ENCODE measurements at regions not wholly inside any gene's neighbourhood (a gene's known extent, or its start where the extent isn't known, plus 50 kb on each side); places are given as distances from the start of the nearest gene placed in this dataset.

GRCh38 chr1:30417701-30418046 lies 305.7 kb downstream of the MATN1 start:
- DNase-seq (ENCODE audit: low spot score in 2 of 2) = peak in 1 of 2 donors; percentile 47
- TF ChIP-seq, protein P1, sequence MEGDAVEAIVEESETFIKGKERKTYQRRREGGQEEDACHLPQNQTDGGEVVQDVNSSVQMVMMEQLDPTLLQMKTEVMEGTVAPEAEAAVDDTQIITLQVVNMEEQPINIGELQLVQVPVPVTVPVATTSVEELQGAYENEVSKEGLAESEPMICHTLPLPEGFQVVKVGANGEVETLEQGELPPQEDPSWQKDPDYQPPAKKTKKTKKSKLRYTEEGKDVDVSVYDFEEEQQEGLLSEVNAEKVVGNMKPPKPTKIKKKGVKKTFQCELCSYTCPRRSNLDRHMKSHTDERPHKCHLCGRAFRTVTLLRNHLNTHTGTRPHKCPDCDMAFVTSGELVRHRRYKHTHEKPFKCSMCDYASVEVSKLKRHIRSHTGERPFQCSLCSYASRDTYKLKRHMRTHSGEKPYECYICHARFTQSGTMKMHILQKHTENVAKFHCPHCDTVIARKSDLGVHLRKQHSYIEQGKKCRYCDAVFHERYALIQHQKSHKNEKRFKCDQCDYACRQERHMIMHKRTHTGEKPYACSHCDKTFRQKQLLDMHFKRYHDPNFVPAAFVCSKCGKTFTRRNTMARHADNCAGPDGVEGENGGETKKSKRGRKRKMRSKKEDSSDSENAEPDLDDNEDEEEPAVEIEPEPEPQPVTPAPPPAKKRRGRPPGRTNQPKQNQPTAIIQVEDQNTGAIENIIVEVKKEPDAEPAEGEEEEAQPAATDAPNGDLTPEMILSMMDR (IDR thresholded peaks at IDR 0.05) = no peak
- no peaks in the 10 kb centered on the region for H3K4me1 ChIP-seq
- H3K4me3 ChIP-seq = no peak overlapping the region
- intact Hi-C loops (cut with DNase I; ENCODE audit: low total_unique reads) = no loop called here
- H3K9me3 ChIP-seq = no peaks in the 10 kb centered on the region
- H3K27ac ChIP-seq = peak overlapping the region; percentile 33 to 48
- peaks cover 0 to 5% of the 10 kb centered on the region in 2 donors for H3K27me3 ChIP-seq
- no peaks in the 10 kb centered on the region for H3K36me3 ChIP-seq

DNA sequence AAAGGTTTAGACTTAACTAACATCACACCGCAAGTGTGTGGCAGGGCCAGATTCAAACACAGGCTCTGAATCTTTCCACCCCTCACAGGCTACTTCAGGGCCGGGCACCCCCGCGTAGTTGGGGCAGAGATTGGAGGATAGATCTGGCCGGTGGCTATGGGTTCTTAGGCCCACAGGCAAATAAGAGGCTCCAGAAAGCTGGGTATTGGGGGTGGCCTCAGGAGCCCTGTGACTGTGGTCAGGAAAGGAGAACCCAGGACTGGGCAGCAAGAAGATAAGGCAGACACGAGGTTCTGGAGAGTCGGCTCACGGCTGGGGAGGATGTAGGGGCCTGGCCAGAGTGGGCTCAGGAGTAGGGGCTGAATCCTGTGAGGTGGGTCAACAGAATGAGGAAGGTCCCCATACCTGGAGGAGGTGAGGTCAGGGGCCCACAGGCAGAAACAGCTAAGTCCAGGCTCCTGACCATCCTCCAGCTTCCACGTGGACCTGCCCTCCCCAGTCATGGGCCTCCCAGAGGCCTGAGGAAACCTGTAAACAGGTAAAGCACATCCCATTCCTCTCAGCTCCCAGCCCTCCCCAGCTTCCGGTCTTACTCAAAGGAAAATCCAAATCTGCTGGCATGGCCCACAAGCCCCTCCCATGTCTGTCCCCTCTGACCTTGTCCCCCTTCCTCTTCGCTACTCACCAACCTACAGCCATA lies 306.2 kb downstream of the MATN1 start:
- Histone ChIP-seq H3K27ac (peak overlapping the region; percentile 33 to 48), H3K4me1 (no peaks in the 10 kb centered on the region), H3K36me3 (no peaks in the 10 kb centered on the region), H3K9me3 (no peaks in the 10 kb centered on the region), H3K27me3 (peaks cover 0 to 2% of the 10 kb centered on the region in 2 donors), H3K4me3 (no peak overlapping the region)
- DNase-seq (ENCODE audit: low spot score in 2 of 2) = peak; percentile 10 to 46
- TF ChIP-seq POLR2A (IDR thresholded peaks at IDR 0.05) (no peak), POLR2AphosphoS5 (IDR thresholded peaks at IDR 0.05) (no peak)
- TF ChIP-seq, protein P1 (IDR thresholded peaks at IDR 0.05) = no peak
- intact Hi-C loops (cut with DNase I; ENCODE audit: low total_unique reads) = no loop called here

- peak; percentile 7 to 27 for DNase-seq (ENCODE audit: low spot score in 2 of 2)
- no peak overlapping the region for H3K4me3 ChIP-seq
- intact Hi-C loops (cut with DNase I; ENCODE audit: low total_unique reads) = no loop called here
- no peaks in the 10 kb centered on the region for H3K36me3 ChIP-seq
- no peaks in the 10 kb centered on the region for H3K27me3 ChIP-seq
- H3K27ac ChIP-seq = no peak overlapping the region
- H3K4me1 ChIP-seq = no peaks in the 10 kb centered on the region
- H3K9me3 ChIP-seq = no peaks in the 10 kb centered on the region
- TF ChIP-seq POLR2AphosphoS5 (IDR thresholded peaks at IDR 0.05) (no peak), POLR2A (IDR thresholded peaks at IDR 0.05) (no peak)
- TF ChIP-seq, protein P1 (IDR thresholded peaks at IDR 0.05) = no peak
Observed at GRCh38 chr1:30416221-30416820, 307.1 kb downstream of the MATN1 start.

GRCh38 chr1:30415171-30415940 lies 308.0 kb downstream of the MATN1 start:
- Histone ChIP-seq H3K4me3 (no peak overlapping the region), H3K9me3 (no peaks in the 10 kb centered on the region), H3K4me1 (no peaks in the 10 kb centered on the region), H3K27ac (no peak overlapping the region), H3K27me3 (no peaks in the 10 kb centered on the region), H3K36me3 (no peaks in the 10 kb centered on the region)
- TF ChIP-seq, protein P1 (IDR thresholded peaks at IDR 0.05) = no peak
- no peak for TF ChIP-seq POLR2AphosphoS5 (IDR thresholded peaks at IDR 0.05)
- no peak for TF ChIP-seq POLR2A (IDR thresholded peaks at IDR 0.05)
- intact Hi-C loops (cut with DNase I; ENCODE audit: low total_unique reads) = no loop called here
- DNase-seq (ENCODE audit: low spot score in 2 of 2) = peak in 1 of 2 donors; percentile 37

DNA sequence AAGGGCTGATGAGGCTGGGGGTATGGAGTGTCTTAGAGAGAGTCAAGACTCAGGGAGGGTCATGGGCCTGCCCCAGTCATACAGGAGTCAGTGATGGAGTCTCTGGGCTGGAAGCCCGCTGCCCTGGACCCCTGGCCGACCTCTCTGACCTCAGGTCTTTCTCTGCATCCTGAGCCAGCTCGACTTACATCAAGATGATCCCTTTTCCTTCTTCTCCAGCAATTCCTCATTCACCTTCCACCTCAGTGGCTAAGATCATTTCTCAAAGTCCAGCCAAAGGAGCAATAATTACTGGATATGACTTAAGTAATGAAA lies 308.6 kb downstream of the MATN1 start:
- TF ChIP-seq POLR2AphosphoS5 (IDR thresholded peaks at IDR 0.05) (no peak), POLR2A (IDR thresholded peaks at IDR 0.05) (no peak)
- TF ChIP-seq, protein P1 (IDR thresholded peaks at IDR 0.05) = no peak
- Histone ChIP-seq H3K27me3 (no peaks in the 10 kb centered on the region), H3K27ac (no peak overlapping the region), H3K9me3 (no peaks in the 10 kb centered on the region), H3K4me3 (no peak overlapping the region), H3K4me1 (no peaks in the 10 kb centered on the region), H3K36me3 (no peaks in the 10 kb centered on the region)
- intact Hi-C loops (cut with DNase I; ENCODE audit: low total_unique reads) = no loop called here
- no peak for DNase-seq (ENCODE audit: low spot score in 2 of 2)
